OCI-LY1 (cell line): ENCODE measurements at regions not wholly inside any gene's neighbourhood (a gene's known extent, or its start where the extent isn't known, plus 50 kb on each side); places are given as distances from the start of the nearest gene placed in this dataset.

ENCODE experiments used
- H2AFZ ChIP-seq: fragments of 200-600 bp; sonication (generic), shearing (Covaris generic); 2 replicates; pipeline ENCODE4 v1.6.0; 2014; ENCODE audit warnings: antibody characterized with exemption, mild to moderate bottlenecking, low read length
- H3F3A ChIP-seq: fragments of 200-600 bp; sonication (generic), shearing (Covaris generic); 2 replicates; pipeline ENCODE4 v1.6.0; 2014; ENCODE audit warnings: mild to moderate bottlenecking, antibody characterized with exemption, low read length, moderate library complexity; ENCODE audit not compliant: insufficient read depth
- H3K27ac ChIP-seq: fragments of 200-600 bp; sonication (generic); 2 replicates; pipeline ENCODE4 v1.5.1; 2014; ENCODE audit warnings: low read length, mixed run types, mild to moderate bottlenecking, low read depth; ENCODE audit not compliant: poor library complexity, severe bottlenecking
- H3K27me3 ChIP-seq: fragments of 200-600 bp; sonication (generic); 2 replicates; pipeline ENCODE4 v1.6.0; 2014; ENCODE audit warnings: antibody characterized with exemption, mild to moderate bottlenecking, low read length, moderate library complexity; ENCODE audit not compliant: insufficient read depth
- H3K36me3 ChIP-seq: fragments of 200-600 bp; sonication (generic); 2 replicates; pipeline ENCODE4 v1.6.1; 2014; ENCODE audit warnings: mild to moderate bottlenecking, antibody characterized with exemption, low read length, moderate library complexity, mixed read lengths; ENCODE audit not compliant: insufficient read depth
- H3K4me1 ChIP-seq: fragments of 200-600 bp; sonication (generic); 2 replicates; pipeline ENCODE4 v1.5.1; 2014; ENCODE audit warnings: mild to moderate bottlenecking, low read length, moderate library complexity; ENCODE audit not compliant: insufficient read depth, severe bottlenecking
- H3K4me2 ChIP-seq: fragments of 200-600 bp; sonication (generic), shearing (Covaris generic); 2 replicates; pipeline ENCODE4 v1.6.1; 2014; ENCODE audit warnings: low read length
- H3K4me3 ChIP-seq: fragments of 200-600 bp; sonication (generic); 2 replicates; pipeline ENCODE4 v1.5.1; 2014; ENCODE audit warnings: low read length, low read depth, mild to moderate bottlenecking, mixed read lengths; ENCODE audit not compliant: poor library complexity, severe bottlenecking
- H3K79me2 ChIP-seq: fragments of 200-600 bp; shearing (Covaris generic); 2 replicates; pipeline ENCODE4 v1.6.1; 2016; ENCODE audit warnings: mixed run types, low read length, mixed read lengths; ENCODE audit not compliant: insufficient read depth
- H3K9ac ChIP-seq: fragments of 200-600 bp; sonication (generic), shearing (Covaris generic); 2 replicates; pipeline ENCODE4 v1.6.1; 2014; ENCODE audit warnings: mild to moderate bottlenecking, low read length, mixed read lengths
- H3K9me2 ChIP-seq: fragments of 200-600 bp; sonication (generic), shearing (Covaris generic); 2 replicates; pipeline ENCODE4 v1.6.1; 2014; ENCODE audit warnings: low read depth, mild to moderate bottlenecking, low read length, mixed read lengths
- H3K9me3 ChIP-seq: fragments of 200-600 bp; shearing (Covaris generic); 2 replicates; pipeline ENCODE4 v1.6.1; 2014; ENCODE audit warnings: low read length, mixed read lengths
- H4K20me1 ChIP-seq: fragments of 200-600 bp; sonication (generic), shearing (Covaris generic); 2 replicates; pipeline ENCODE4 v1.6.0; 2016; ENCODE audit warnings: mild to moderate bottlenecking, low read length; ENCODE audit not compliant: insufficient read depth
- EZH2 ChIP-seq: fragments of 200-600 bp; sonication (generic), shearing (Covaris generic); IDR thresholded peaks from 2 replicates; pipeline ENCODE4 v1.8.0; 2017; ENCODE audit warnings: borderline replicate concordance, mixed run types, mild to moderate bottlenecking, antibody characterized with exemption, low read length, moderate library complexity, mixed read lengths
- TF ChIP-seq, protein P1 (sequence below): fragments of 200-600 bp; sonication (generic), shearing (Covaris generic); IDR thresholded peaks from 2 replicates; pipeline ENCODE4 v1.5.1; 2017; ENCODE audit warnings: mild to moderate bottlenecking, antibody characterized with exemption, low read length, moderate library complexity, mixed read lengths

DNA sequence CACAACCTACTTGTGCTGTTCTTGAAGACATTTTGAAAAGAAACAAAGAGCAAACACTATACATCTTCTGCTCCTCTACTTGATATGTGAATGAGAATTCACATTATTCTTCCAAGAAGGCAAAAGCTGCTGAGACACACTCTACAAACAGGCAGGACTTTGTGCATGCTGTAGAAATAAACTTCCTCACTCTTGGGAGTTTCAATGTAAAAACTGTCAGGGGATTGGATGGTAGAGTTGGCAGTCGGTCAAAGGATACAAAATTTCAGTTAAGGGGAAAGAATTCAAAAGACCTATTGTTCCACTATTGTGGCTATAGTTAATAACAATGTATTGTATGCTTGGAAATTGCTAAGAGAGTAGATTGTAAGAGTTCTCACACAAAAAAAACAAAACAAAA, 196.3 kb downstream of the MC4R start:
- H3K27ac ChIP-seq, result peak overlapping the region; percentile 15
- no peaks in the 10 kb centered on the region for H3K27me3 ChIP-seq
- TF ChIP-seq, protein P1, sequence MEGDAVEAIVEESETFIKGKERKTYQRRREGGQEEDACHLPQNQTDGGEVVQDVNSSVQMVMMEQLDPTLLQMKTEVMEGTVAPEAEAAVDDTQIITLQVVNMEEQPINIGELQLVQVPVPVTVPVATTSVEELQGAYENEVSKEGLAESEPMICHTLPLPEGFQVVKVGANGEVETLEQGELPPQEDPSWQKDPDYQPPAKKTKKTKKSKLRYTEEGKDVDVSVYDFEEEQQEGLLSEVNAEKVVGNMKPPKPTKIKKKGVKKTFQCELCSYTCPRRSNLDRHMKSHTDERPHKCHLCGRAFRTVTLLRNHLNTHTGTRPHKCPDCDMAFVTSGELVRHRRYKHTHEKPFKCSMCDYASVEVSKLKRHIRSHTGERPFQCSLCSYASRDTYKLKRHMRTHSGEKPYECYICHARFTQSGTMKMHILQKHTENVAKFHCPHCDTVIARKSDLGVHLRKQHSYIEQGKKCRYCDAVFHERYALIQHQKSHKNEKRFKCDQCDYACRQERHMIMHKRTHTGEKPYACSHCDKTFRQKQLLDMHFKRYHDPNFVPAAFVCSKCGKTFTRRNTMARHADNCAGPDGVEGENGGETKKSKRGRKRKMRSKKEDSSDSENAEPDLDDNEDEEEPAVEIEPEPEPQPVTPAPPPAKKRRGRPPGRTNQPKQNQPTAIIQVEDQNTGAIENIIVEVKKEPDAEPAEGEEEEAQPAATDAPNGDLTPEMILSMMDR, result no peak
- TF ChIP-seq EZH2, result no peak
- H3K9me2 ChIP-seq, result no peaks in the 10 kb centered on the region
- H3K4me1 ChIP-seq, result peaks cover 21% of the 10 kb centered on the region
- H4K20me1 ChIP-seq, result no peaks in the 10 kb centered on the region
- no peaks in the 10 kb centered on the region for H3K36me3 ChIP-seq
- no peak overlapping the region for H3K4me2 ChIP-seq
- H3K9me3 ChIP-seq, result 0 out of 2 replicates have a peak, but pooled peaks cover 7% of the 10 kb centered on the region
- no peak overlapping the region for H3K4me3 ChIP-seq
- H3K9ac ChIP-seq, result no peak overlapping the region
- no peaks in the 10 kb centered on the region for H3F3A ChIP-seq
- H3K79me2 ChIP-seq, result no peaks in the 10 kb centered on the region
- peak overlapping the region; percentile 22; the same call in 1 of the 2 replicates for H2AFZ ChIP-seq

DNA sequence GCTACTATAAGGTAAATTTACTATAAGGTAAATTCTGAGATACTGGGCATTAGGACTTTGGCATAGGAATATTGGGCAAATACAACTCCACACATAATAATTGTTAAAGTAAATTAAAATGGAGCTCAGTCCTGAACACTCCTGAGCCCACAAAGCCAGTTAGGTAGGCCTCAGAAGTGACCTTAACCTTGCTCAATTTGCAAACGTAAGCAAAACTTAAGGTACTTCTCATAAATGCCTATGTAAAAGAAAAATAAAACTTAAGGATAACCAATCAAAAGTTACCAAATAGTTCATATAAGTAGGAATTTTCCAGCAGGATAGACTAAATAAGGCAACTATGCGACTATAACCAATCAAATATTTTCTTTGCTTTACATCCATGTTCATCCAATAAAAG, 197.7 kb downstream of the MC4R start:
- Histone ChIP-seq H3K36me3 (no peaks in the 10 kb centered on the region), H3K4me3 (no peak overlapping the region), H4K20me1 (no peaks in the 10 kb centered on the region), H3K9ac (no peak overlapping the region), H3K79me2 (no peaks in the 10 kb centered on the region), H3K27ac (no peak overlapping the region), H3F3A (no peaks in the 10 kb centered on the region), H3K4me2 (no peak overlapping the region), H3K27me3 (no peaks in the 10 kb centered on the region), H3K9me3 (0 out of 2 replicates have a peak, but pooled peaks cover 7% of the 10 kb centered on the region), H3K4me1 (peaks cover 13% of the 10 kb centered on the region), H2AFZ (no peak overlapping the region), H3K9me2 (no peaks in the 10 kb centered on the region)
- TF ChIP-seq EZH2, result no peak
- TF ChIP-seq, protein P1, result no peak

DNA sequence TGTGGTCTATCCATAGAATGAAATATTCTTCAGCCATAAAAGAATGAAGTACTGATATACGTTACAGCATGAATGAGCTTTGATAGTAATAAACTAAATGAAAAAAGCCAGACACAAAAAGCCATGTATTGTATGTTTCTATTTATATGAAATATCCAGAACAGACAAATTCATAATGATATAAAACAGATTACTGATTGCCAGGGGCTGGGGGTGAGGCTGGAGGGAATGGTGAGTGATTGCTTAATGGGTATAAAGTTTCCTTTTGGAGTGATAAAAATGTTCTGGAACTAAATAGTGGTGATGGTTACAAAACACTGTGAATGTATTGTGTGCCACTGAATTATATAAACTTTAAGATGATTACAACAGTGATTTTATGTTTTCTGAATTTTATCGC, 200.5 kb downstream of the MC4R start:
- no peak overlapping the region for H2AFZ ChIP-seq
- H4K20me1 ChIP-seq, result no peaks in the 10 kb centered on the region
- no peak for TF ChIP-seq EZH2
- TF ChIP-seq, protein P1, result no peak
- H3K4me2 ChIP-seq, result no peak overlapping the region
- H3K36me3 ChIP-seq, result no peaks in the 10 kb centered on the region
- no peaks in the 10 kb centered on the region for H3F3A ChIP-seq
- H3K27me3 ChIP-seq, result no peaks in the 10 kb centered on the region
- H3K4me1 ChIP-seq, result peaks cover 13% of the 10 kb centered on the region
- H3K9ac ChIP-seq, result no peak overlapping the region
- H3K9me2 ChIP-seq, result no peaks in the 10 kb centered on the region
- H3K79me2 ChIP-seq, result no peaks in the 10 kb centered on the region
- no peak overlapping the region for H3K4me3 ChIP-seq
- H3K9me3 ChIP-seq, result 0 out of 2 replicates have a peak, but pooled peaks cover 7% of the 10 kb centered on the region
- H3K27ac ChIP-seq, result no peak overlapping the region
